HEK293 (cell line): ENCODE measurements at regions not wholly inside any gene's neighbourhood (a gene's known extent, or its start where the extent isn't known, plus 50 kb on each side); places are given as distances from the start of the nearest gene placed in this dataset.

Source experiments
- GLI2 ChIP-seq: fragments of 450-650 bp; formaldehyde crosslinking; IDR thresholded peaks from 2 replicates; pipeline ENCODE4; 2017; ENCODE audit warnings: missing biosample characterization, missing genetic modification characterization, low read depth, borderline replicate concordance
- PRDM10 ChIP-seq: fragments of 450-650 bp; formaldehyde crosslinking; IDR thresholded peaks from 2 replicates; pipeline ENCODE4 v1.5.1; 2016; ENCODE audit warnings: missing biosample characterization, missing genetic modification characterization
- ZNF366 ChIP-seq: fragments of 450-650 bp; formaldehyde crosslinking; conservative IDR thresholded peaks from 2 replicates; pipeline ENCODE4 v1.5.1; 2016; ENCODE audit warnings: missing biosample characterization, missing genetic modification characterization
- ZNF513 ChIP-seq: fragments of 450-650 bp; IDR thresholded peaks from 2 replicates; pipeline ENCODE4 v1.5.1; 2018; ENCODE audit warnings: missing biosample characterization, missing genetic modification characterization
- ZNF792 ChIP-seq: fragments of 450-650 bp; formaldehyde crosslinking; IDR thresholded peaks from 2 replicates; pipeline ENCODE4 v1.5.1; 2016; ENCODE audit warnings: missing biosample characterization, missing genetic modification characterization
- TF ChIP-seq, protein P1 (sequence below): fragments of 450-650 bp; formaldehyde crosslinking; IDR thresholded peaks from 2 replicates; pipeline ENCODE4 v1.5.1; 2016; ENCODE audit warnings: missing biosample characterization, missing genetic modification characterization
- TF ChIP-seq, protein P2 (sequence below): fragments of 450-650 bp; formaldehyde crosslinking; IDR thresholded peaks from 2 replicates; pipeline ENCODE4 v1.5.1; 2016; ENCODE audit warnings: missing biosample characterization, missing genetic modification characterization

GRCh38 chr3:150217691-150218090, 190.4 kb upstream of the TSC22D2 start:
- TF ChIP-seq ZNF366 (no peak), ZNF792 (no peak), GLI2 (tag by site-specific recombination) (no peak), PRDM10 (tag by site-specific recombination) (no peak), ZNF513 (no peak)
- TF ChIP-seq, protein P1, sequence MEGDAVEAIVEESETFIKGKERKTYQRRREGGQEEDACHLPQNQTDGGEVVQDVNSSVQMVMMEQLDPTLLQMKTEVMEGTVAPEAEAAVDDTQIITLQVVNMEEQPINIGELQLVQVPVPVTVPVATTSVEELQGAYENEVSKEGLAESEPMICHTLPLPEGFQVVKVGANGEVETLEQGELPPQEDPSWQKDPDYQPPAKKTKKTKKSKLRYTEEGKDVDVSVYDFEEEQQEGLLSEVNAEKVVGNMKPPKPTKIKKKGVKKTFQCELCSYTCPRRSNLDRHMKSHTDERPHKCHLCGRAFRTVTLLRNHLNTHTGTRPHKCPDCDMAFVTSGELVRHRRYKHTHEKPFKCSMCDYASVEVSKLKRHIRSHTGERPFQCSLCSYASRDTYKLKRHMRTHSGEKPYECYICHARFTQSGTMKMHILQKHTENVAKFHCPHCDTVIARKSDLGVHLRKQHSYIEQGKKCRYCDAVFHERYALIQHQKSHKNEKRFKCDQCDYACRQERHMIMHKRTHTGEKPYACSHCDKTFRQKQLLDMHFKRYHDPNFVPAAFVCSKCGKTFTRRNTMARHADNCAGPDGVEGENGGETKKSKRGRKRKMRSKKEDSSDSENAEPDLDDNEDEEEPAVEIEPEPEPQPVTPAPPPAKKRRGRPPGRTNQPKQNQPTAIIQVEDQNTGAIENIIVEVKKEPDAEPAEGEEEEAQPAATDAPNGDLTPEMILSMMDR (tag by site-specific recombination) = no peak
- TF ChIP-seq, protein P2, sequence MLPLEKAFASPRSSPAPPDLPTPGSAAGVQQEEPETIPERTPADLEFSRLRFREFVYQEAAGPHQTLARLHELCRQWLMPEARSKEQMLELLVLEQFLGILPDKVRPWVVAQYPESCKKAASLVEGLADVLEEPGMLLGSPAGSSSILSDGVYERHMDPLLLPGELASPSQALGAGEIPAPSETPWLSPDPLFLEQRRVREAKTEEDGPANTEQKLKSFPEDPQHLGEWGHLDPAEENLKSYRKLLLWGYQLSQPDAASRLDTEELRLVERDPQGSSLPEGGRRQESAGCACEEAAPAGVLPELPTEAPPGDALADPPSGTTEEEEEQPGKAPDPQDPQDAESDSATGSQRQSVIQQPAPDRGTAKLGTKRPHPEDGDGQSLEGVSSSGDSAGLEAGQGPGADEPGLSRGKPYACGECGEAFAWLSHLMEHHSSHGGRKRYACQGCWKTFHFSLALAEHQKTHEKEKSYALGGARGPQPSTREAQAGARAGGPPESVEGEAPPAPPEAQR (tag by site-specific recombination) = no peak
